Adrenal gland (tissue), 5 donors: ENCODE measurements at regions not wholly inside any gene's neighbourhood (a gene's known extent, or its start where the extent isn't known, plus 50 kb on each side); places are given as distances from the start of the nearest gene placed in this dataset.

Experiments used
- POLR2A ChIP-seq, 2 donors: fragments of 450-650 bp; IDR thresholded peaks; one replicate each; pipeline ENCODE4 v1.6.1; 2017; ENCODE audit warnings: antibody characterized with exemption in 2 of 2, mild to moderate bottlenecking in 2 of 2, moderate library complexity in 1 of 2
- TF ChIP-seq, protein P1 (sequence below), 6 experiments: fragments of 450-650 bp in 4 of 6; fragments of 200-600 bp in 2 of 6; sonication (generic) in 1 of 6; IDR thresholded peaks; 1 replicate in 5 of 6; 2 replicates in 1 of 6; pipeline versions ENCODE4 v1.5.1 to v1.8.0; 2016 to 2021; ENCODE audit warnings: antibody characterized with exemption in 6 of 6, mild to moderate bottlenecking in 2 of 6, moderate library complexity in 1 of 6
- donor health status: DM: no; HTN: no; CAD: no.

DNA sequence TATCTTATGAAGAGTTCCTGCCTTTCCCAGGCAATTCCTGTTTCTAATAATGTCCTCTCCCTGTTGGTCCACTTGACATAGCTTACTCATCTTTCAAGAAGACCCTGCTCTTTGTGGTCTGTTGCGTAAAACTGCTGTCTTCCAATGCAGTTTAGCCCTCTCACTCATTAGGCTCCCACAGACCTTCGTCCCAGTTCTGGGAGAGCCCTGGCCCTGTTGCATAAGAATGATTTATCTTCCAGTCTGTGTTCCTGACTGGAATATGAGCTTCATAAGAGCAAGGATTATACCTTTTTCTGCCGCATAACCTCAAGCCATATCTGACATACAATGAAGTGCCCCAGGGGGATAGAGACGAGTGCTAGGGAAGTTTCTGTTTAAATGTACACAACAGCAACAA lies 365.9 kb upstream of the NOVA1 start:
- TF ChIP-seq, protein P1, sequence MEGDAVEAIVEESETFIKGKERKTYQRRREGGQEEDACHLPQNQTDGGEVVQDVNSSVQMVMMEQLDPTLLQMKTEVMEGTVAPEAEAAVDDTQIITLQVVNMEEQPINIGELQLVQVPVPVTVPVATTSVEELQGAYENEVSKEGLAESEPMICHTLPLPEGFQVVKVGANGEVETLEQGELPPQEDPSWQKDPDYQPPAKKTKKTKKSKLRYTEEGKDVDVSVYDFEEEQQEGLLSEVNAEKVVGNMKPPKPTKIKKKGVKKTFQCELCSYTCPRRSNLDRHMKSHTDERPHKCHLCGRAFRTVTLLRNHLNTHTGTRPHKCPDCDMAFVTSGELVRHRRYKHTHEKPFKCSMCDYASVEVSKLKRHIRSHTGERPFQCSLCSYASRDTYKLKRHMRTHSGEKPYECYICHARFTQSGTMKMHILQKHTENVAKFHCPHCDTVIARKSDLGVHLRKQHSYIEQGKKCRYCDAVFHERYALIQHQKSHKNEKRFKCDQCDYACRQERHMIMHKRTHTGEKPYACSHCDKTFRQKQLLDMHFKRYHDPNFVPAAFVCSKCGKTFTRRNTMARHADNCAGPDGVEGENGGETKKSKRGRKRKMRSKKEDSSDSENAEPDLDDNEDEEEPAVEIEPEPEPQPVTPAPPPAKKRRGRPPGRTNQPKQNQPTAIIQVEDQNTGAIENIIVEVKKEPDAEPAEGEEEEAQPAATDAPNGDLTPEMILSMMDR (IDR thresholded peaks at IDR 0.05), result no peak
- no peak for TF ChIP-seq POLR2A (IDR thresholded peaks at IDR 0.05)
